Skeletal muscle cell (primary cell): ENCODE measurements at regions not wholly inside any gene's neighbourhood (a gene's known extent, or its start where the extent isn't known, plus 50 kb on each side); places are given as distances from the start of the nearest gene placed in this dataset.
A peak's percentile ranks its signal among the peaks of the same experiment; 100 is the strongest.
"Not testable (repeated sequence)": the region's sequence is repeated elsewhere in the genome, so short reads cannot be mapped to it uniquely, and the experiment has no call there.

Experiments used
- DNase-seq: peaks from one replicate; pipeline ENCODE4 v3.0.0-alpha.2; 2010; ENCODE audit warnings: low read depth
- H3K4me3 ChIP-seq: 2 replicates; pipeline ENCODE4 v1.5.1; 2011; ENCODE audit warnings: low read depth, mild to moderate bottlenecking, control low read depth, low read length, moderate library complexity

DNA sequence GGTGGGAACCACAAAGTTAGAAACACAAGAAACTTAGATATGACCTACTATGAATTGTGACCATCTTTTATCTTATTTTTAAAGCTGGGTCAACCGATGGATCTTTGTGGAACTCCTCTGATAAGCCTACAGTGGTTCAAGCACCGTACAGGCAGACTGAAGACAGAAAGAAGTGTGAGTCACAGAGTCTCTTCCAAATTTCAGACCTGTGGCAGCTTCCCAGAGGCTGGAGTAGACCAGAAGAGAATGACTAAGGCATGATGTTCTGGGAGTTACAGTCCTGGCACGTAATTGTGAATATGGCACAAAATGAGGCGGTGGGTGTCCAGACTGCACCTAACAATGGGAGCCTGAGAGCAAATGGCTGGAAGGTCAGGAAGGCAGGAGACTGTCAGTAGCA is 70.0 kb downstream of the LMO4 start:
- DNase-seq, result peak; percentile 57
- H3K4me3 ChIP-seq, result no peak overlapping the region

GRCh38 chr1:87399264-87399663 is 70.6 kb downstream of the LMO4 start:
- no peak overlapping the region for H3K4me3 ChIP-seq
- no peak for DNase-seq

DNA sequence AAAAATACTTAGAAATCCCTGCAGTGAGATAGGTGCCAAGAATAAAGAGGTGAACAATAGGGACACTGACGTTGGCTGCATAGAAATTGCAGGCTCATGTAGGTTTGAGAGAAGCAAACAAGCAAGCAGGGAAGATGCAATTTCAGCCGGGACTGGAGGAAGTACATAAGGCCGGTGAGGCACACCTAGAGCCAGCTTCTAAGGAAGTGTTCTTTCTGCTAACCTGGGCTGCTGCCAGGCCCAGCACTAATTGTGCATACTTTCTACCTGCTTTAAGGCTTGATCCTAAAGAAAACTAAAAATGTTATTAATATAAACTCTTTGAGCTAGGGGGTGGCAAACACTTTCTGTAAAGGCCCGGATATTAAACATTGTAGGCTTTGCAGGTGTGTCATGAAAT is 71.0 kb downstream of the LMO4 start:
- no peak for DNase-seq
- no peak overlapping the region for H3K4me3 ChIP-seq

GRCh38 chr1:87400813-87401212 is 72.1 kb downstream of the LMO4 start:
- no peak for DNase-seq
- H3K4me3 ChIP-seq, result no peak overlapping the region

DNA sequence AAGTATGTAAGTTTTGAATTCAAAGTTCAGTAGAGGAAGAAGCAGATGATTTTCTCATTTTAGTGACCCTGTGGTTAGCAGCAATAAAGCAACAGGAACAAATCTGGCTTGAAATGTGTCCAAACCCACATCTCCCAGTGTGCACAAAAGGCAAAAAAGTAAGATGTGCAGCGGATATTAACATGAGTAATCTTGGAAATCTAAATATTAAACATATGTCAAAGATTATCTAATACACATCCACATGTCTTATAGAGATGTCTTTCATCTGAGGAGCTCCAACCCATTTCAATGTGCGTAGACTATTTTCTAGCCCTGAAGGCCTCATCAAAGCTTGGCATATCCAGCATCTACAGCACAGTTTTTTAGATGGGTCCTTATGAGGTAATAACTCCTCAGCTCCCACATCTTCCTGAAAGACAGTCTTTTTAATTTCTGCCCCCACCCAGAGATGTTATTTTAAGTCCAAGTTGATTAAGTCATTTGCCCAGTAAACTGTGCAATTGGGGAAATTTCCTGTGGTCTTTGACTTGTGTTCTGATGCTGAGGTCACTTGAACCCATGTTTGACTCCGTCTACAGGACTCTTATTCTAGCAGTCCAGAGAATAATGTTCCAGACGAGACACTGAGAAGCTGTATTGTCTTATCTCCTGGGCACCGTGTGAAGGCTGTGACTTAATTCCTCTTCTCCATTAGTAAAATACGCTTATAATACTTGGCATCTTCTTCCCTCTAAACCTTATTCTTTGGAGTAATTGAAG is 73.7 kb downstream of the LMO4 start:
- H3K4me3 ChIP-seq, result no peak overlapping the region
- DNase-seq, result peak; percentile 82

DNA sequence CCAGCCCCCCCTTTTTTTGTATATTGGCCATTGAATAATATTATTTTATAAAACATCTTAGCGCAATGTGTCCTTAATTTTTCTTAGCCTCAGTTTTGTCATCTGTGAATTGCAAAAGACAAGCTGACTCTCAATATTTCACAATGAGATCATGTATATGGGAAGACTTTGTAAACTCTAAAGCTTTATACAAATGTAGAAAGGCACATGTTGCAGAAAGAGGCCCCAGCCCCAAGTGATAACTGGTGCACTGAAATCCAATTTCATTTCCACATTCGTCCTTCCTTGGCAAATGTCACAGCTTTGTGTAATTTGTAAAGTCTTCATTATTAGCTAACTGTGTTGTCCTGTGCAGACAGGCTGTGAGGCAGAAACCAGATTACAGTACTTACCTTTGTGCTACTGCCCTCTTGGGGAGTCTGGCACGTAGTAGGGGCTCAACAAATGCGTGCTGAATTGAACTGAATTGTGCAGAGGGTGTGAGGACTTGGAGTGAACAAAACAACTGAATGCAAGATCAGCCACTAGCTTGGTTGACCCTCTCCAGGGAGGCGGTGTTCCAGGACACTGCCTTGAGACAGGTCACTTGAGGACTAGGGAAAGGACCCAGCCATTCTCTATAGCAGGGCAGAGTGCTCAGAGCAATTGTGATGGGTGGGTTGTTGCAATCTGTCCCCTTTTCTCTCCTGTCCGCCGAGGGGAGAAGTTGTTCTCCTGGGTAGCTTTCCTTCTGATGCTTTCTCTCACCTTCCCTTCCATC is 74.6 kb downstream of the LMO4 start:
- DNase-seq, result no peak

DNA sequence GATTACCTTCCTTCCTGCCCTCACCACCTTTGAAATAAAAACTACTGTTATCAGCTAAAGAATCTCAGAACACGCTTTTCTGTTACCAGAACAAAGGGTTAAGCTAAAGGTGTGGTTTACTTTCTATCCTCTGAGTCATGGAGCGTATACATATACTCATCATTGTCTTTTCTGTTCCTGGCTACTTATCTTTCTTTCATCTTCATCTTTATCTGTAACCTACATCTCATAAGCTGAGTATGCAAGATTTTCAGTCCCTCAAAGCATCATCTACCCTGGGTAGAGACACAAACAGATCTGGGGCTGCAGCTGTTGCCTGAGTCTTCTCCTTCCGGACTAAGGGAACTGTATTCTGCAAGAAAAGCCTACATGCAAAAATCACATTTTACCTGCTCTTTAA is 75.6 kb downstream of the LMO4 start:
- DNase-seq, result no peak
- no peak overlapping the region for H3K4me3 ChIP-seq

More for the DNA sequence above, 74.6 kb downstream of the LMO4 start:
- no peak overlapping the region for H3K4me3 ChIP-seq

DNA sequence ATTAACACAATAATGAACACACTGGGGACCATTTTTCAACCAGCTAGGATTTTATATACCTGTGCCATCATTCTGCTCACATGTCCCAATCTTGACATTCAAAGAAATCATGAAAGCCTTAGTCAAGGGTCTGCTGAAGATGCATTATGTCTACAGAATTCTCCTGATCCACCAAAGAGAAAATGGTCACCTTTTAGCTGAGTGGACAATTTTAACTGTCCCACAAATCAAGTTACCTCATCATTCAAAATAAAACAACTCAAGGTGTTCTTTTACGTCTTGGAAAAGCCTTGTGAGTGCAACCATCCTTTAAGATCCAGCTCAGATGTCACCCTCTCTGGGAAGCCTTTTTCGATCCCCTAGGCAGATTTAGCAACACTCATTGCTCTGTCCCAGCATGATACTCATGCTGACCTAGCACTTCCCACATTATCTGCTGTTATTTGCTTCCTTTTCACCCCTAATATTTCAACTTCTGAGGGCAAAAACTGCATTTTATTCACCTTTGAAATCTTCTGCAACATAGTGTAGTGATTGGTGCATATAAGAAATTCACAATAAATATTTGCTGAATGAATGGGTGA is 80.1 kb downstream of the LMO4 start:
- no peak for DNase-seq
- no peak overlapping the region for H3K4me3 ChIP-seq

GRCh38 chr1:87410776-87411480 is 82.2 kb downstream of the LMO4 start:
- no peak overlapping the region for H3K4me3 ChIP-seq
- DNase-seq, result no peak

- not testable (repeated sequence) for H3K4me3 ChIP-seq, DNase-seq
These were observed 85.2 kb downstream of the LMO4 start for GRCh38 chr1:87413846-87414245.

DNA sequence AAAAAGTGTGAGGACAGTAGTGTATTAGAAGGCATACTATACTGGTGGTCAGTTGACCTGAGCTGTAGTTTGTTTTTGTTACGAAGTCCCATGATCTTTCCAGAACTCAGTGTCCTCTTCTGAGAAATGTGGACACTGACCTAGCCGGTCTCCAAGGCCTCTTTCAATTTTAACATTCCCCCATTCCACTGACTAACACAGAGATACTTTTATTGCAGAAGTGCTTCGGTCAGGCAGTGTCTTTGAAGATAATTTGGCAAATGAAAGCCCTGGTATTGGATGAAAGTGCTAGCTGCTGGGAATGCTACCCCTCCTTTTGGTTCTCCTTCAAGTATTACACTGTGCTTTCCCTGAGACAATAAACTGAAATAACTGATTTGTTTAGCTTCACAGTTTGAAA is 89.4 kb downstream of the LMO4 start:
- DNase-seq, result no peak
- H3K4me3 ChIP-seq, result no peak overlapping the region

DNA sequence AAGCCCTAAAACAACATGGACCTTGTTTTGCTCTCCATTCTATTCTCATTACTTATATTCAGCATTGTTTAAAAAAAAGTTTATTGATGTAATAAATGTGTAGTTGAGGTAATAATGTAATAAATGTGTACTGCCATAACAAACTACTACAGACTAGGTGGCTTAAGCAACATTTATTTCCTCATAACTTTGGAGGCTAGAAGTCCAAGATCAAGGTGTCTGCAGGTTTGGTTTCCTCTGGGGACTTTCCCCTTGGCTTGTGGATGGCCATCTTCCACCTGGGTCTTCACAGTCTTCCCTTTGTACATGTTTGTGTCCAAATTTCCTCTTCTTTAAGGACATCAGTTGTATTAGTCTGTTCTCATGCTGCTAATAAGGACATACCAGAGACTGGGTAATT is 93.1 kb downstream of the LMO4 start:
- H3K4me3 ChIP-seq, result no peak overlapping the region
- no peak for DNase-seq

DNA sequence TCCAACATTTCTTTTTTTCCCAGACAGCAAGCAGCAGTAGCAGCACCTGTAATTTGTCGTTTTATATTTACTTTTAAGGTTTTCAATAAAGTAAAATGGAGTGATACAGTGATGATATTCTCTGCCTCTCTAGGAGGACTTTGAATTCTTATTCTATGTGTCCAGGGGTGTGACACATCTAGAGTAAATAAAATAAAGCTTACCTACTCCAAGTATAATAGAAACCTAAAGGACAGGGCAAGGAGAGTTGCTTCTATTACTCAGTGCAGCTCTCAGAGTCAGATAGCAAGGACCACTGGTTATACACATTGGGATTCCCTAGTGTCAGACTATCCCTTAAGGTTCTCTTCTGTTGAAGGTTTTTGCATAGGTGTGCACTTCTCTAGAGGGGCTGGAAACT is 95.9 kb downstream of the LMO4 start:
- no peak overlapping the region for H3K4me3 ChIP-seq
- DNase-seq, result no peak

- H3K4me3 ChIP-seq, result no peak overlapping the region
These were observed 98.0 kb downstream of the LMO4 start for GRCh38 chr1:87426463-87427249.

DNA sequence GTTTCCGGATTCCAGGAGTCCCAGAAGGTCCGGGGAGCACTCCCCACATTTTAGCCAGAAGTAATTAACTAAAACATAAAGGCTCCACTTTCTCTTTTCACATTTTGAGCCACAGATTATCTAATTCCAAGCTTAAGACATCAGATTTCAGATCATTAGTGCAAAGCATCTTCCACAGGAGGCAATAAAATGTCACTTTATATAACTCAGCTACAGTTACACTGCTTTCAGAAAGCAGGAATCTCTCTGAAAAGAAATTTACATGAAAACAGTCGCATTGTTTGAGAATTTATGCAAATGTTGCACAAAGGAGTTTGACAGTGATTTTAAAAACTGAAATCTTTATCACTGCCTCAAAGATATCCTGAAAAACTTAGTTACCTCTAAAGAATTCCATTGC is 99.7 kb downstream of the LMO4 start:
- no peak overlapping the region for H3K4me3 ChIP-seq

More at GRCh38 chr1:87426463-87427249, 98.0 kb downstream of the LMO4 start:
- peak; percentile 41 for DNase-seq

GRCh38 chr1:87428883-87429282 is 100.2 kb downstream of the LMO4 start:
- no peak overlapping the region for H3K4me3 ChIP-seq

More for the DNA sequence above, 99.7 kb downstream of the LMO4 start:
- no peak for DNase-seq

DNA sequence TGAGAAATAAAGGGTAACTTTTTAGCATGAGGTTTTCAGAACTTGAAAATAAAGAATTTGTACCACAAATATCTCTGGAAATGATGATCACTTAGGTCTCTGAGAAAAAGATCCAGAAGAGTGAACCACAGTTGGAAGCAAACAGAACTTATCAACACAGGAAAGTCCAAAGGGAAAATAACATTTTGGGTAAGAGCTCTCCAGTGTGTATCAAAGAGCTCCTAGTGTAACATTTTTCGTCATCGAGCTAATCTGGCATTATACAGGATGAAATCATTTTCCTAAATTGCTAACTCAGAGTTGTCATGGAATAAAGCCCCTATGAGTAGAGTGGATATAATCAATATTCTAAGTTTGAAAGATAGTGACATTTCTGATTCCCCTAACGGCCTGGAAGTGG is 104.0 kb downstream of the LMO4 start:
- no peak for DNase-seq
- H3K4me3 ChIP-seq, result no peak overlapping the region

More at GRCh38 chr1:87428883-87429282, 100.2 kb downstream of the LMO4 start:
- no peak for DNase-seq

GRCh38 chr1:87433101-87433500 is 104.4 kb downstream of the LMO4 start:
- H3K4me3 ChIP-seq, result not testable (repeated sequence)

GRCh38 chr1:87435484-87435883 is 106.8 kb downstream of the LMO4 start:
- H3K4me3 ChIP-seq, result no peak overlapping the region
- DNase-seq, result no peak

More at GRCh38 chr1:87433101-87433500, 104.4 kb downstream of the LMO4 start:
- DNase-seq, result not testable (repeated sequence)
